WI38 (cell line): ENCODE measurements at regions not wholly inside any gene's neighbourhood (a gene's known extent, or its start where the extent isn't known, plus 50 kb on each side); places are given as distances from the start of the nearest gene placed in this dataset.
"Not testable (repeated sequence)": the region's sequence is repeated elsewhere in the genome, so short reads cannot be mapped to it uniquely, and the experiment has no call there.

Experiments
- H3K4me3 ChIP-seq: 2 replicates; pipeline ENCODE4 v1.5.1; 2011; ENCODE audit warnings: low read depth, mild to moderate bottlenecking, control low read depth, low read length
- TF ChIP-seq, protein P1 (sequence below): IDR thresholded peaks from 2 replicates; pipeline ENCODE4 v1.5.1; 2012; ENCODE audit warnings: low read depth, mild to moderate bottlenecking, control low read depth, low read length

DNA sequence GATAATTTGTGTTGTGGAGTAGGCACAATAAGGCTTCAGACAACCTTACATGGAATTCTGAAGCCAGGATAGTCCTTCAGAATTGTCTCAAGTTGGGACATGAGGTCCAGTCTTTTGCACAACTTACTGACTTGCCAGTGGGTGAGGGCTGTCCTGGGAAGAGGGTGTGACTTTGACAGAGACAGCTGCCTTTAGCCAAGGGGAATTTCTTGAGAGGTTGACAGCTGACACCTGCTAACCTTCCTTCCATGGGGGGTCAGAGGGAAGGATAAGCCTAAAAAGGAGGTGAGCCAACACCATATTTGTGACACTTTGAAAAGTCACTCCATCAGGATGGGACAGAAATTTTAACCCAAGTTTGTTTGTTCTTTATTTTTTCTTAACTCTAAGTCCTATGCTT lies 907.8 kb upstream of the CRIM1 start:
- TF ChIP-seq, protein P1, sequence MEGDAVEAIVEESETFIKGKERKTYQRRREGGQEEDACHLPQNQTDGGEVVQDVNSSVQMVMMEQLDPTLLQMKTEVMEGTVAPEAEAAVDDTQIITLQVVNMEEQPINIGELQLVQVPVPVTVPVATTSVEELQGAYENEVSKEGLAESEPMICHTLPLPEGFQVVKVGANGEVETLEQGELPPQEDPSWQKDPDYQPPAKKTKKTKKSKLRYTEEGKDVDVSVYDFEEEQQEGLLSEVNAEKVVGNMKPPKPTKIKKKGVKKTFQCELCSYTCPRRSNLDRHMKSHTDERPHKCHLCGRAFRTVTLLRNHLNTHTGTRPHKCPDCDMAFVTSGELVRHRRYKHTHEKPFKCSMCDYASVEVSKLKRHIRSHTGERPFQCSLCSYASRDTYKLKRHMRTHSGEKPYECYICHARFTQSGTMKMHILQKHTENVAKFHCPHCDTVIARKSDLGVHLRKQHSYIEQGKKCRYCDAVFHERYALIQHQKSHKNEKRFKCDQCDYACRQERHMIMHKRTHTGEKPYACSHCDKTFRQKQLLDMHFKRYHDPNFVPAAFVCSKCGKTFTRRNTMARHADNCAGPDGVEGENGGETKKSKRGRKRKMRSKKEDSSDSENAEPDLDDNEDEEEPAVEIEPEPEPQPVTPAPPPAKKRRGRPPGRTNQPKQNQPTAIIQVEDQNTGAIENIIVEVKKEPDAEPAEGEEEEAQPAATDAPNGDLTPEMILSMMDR: no peak
- H3K4me3 ChIP-seq: no peak overlapping the region

DNA sequence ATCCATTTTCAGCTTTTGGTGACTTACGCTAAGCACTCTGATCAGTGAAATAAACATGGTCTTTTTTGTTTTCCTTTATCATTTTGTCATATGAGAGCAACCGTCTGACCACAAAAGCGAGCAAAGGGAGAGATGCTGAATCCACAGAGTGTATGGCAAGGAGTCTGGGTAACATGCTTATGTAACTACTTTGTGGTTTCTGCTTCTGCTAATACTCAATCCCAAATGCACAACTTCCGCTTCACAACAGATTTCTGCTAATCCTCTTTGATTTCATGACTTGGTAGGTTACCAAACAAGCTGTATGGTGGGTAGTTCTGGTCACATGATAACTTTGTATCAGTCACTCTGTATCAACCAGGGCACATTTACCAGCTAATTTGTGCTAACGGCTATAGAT lies 908.4 kb upstream of the CRIM1 start:
- TF ChIP-seq, protein P1: no peak
- H3K4me3 ChIP-seq: no peak overlapping the region

DNA sequence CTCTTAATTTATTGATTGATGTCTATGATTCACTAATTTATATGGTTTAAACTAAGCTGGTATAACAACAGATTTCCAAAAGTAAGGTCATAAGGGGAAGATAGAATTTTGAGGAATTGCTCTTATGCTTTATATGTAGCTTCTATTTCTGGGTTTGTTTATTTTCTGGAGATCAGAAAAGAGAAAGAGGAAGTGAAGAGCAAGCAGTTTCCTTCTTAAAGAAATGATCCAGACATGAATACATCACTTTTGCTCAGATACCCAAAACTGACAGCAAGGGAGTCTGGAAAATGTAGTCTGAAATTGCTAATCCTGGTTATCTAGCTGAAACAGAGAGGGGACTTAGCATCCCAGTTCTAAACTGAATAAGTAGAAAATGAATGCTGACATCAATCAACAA lies 912.5 kb upstream of the CRIM1 start:
- TF ChIP-seq, protein P1: no peak

DNA sequence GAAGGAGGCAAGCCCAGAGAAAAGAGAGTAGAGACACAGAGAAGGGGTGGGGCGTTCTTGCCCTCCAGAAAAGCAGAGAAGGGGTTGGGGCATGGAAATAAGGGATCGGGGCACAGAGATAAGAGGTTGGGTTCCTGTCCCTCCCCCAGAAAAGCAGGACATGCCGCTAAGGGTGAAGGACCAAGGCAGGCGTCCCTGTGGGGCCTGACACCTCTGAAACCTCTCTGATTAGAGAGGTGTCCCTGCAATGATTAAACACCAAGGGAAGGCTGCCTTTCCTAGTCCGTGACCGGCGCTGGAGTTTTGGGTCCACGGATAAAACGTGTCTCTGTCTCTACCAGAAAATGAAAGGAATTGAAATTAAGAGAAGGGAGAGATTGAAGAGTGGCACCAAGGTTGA lies 914.0 kb upstream of the CRIM1 start:
- not testable (repeated sequence) for H3K4me3 ChIP-seq

More for the DNA sequence above, 912.5 kb upstream of the CRIM1 start:
- H3K4me3 ChIP-seq: no peak overlapping the region

DNA sequence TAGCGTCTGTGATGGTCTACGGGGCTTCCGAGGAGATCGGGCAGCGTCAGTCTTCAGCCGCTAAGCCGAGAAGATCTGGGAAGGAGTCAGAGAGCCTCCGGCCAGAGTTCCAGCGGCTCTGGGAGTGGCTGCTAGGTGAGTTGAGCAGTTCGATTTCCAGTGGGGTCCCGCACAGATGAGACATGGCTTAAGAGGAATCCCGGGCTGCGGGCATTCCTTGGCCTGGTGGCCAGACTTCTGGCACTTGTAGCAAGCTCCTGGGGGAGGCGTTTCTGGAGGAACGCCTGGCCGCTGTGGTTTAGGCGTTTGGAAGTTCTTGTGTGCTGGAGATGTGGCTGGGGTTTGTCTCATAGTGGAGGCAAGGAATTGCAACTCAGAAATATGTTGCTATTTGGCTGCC lies 915.3 kb upstream of the CRIM1 start:
- H3K4me3 ChIP-seq: not testable (repeated sequence)

DNA sequence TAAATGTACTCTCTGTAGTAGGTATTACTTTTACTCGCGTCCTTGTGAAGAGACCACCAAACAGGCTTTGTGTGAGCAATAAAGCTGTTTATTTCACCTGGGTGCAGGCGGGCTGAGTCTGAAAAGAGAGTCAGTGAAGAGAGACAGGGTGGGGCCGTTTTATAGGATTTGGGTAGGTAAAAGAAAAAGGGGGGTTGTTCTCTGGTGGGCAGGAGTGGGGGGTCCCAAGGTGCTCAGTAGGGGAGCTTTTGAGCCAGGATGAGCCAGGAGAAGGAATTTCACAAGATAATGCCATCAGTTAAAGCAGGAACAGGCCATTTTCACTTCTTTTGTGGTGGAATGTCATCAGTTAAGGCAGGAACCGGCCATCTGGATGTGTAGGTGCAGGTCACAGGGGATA lies 918.7 kb upstream of the CRIM1 start:
- H3K4me3 ChIP-seq: not testable (repeated sequence)

DNA sequence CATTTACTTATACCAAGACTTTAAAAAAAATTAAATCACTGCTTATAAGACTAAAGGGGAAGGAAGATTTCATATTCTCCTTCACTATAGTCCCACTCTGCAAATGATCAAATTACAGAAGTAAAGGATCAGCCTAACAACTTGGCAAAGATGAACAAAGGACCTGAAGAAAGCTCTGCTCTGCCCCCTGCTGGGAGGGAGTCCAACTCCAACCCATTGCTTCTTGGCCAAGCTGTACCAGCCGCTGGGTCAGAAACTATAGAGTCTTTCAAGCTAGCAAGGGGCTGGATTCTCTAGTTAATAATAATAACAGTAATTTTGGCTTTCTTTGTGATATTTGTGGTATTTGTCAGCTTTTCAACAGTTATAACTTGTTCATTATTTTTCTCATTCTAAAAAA lies 927.0 kb upstream of the CRIM1 start:
- TF ChIP-seq, protein P1: no peak
- H3K4me3 ChIP-seq: no peak overlapping the region

DNA sequence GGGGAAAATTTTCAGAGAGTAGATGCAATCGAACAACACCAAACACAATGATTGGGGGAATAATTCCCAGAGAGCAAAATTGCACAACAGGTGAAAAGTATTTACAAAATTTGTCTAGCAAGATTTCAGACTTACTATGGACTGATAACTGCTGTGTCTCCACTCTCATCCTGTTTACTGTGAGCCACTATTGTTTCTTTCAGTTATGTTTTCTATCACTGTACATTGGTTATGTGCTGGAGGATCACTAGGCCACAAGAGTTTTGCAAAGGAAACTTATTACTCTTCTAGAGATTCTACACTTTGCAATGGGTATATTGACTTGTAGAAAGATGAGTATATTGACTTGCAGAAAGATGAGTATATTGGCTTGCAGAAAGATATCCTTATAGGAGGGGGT lies 934.1 kb upstream of the CRIM1 start:
- no peak overlapping the region for H3K4me3 ChIP-seq
- TF ChIP-seq, protein P1: no peak

DNA sequence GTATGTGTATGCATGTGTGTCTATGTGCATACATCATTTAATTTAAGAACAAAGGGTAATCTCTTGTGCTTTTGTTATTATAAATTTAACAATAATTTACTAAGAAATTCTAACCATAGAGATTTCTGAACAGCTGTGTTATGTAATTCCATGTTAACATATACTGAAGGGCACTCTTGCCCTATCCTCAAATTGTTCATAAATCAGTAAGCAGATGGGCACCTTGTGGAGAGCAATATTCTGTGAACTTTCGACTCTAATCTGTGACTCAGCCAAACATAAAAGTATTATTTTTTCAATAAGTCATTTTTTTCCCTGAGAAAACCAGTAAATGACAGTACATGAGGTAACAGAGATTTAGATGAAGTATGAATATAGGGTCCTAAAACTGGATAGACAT lies 938.3 kb upstream of the CRIM1 start:
- TF ChIP-seq, protein P1: no peak
- no peak overlapping the region for H3K4me3 ChIP-seq
